ENCODE measurements at regions not wholly inside any gene's neighbourhood (a gene's known extent, or its start where the extent isn't known, plus 50 kb on each side); places are given as distances from the start of the nearest gene placed in this dataset.

DNA sequence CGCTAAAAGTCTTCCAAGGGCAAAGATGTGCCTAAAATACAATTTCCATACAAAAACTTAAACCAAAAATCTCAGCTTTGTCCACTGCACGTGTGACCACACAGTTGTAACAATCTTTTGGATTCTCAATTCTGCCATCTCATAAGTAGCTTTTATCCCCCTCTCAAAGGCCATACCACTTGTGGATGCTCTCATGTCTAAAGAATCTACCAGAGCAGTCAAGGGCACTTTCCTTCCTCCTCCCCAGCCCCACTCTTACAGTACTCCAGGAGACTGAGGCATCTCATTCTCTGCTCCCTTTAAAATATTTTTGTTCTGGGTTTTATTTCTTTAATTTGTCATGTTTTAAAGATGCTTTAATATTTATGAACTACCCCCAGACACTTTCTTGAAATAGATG, 102.3 kb upstream of the PFN2 start:
- no peak for DNase-seq
- TF ChIP-seq, protein P1, sequence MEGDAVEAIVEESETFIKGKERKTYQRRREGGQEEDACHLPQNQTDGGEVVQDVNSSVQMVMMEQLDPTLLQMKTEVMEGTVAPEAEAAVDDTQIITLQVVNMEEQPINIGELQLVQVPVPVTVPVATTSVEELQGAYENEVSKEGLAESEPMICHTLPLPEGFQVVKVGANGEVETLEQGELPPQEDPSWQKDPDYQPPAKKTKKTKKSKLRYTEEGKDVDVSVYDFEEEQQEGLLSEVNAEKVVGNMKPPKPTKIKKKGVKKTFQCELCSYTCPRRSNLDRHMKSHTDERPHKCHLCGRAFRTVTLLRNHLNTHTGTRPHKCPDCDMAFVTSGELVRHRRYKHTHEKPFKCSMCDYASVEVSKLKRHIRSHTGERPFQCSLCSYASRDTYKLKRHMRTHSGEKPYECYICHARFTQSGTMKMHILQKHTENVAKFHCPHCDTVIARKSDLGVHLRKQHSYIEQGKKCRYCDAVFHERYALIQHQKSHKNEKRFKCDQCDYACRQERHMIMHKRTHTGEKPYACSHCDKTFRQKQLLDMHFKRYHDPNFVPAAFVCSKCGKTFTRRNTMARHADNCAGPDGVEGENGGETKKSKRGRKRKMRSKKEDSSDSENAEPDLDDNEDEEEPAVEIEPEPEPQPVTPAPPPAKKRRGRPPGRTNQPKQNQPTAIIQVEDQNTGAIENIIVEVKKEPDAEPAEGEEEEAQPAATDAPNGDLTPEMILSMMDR (IDR thresholded peaks at IDR 0.05) = no peak
- TF ChIP-seq POLR2A (IDR thresholded peaks at IDR 0.05) = no peak
- H3K27me3 ChIP-seq = no peaks in the 10 kb centered on the region

DNA sequence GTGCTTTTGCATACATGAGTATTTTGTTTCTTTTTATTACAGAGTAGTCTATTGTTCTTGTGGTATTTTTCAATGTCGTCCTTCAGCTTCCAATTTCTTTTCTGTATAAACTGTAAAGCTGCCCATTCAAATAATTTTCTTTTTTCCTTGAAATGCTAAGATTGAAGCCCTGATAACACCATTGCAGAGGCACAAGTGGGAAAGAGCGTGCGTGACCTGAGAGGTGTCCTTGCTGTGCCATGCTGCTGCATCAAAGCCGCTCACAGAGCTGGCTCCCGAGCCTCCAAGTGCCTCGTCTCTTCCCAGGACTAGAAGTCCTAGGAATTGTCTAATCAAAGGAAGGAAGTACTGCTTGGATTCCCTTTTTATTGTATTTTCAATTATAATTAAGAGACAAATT, 101.9 kb upstream of the PFN2 start:
- Histone ChIP-seq H3K27ac (no peak overlapping the region), H3K36me3 (no peaks in the 10 kb centered on the region), H3K4me1 (no peaks in the 10 kb centered on the region), H3K4me3 (no peak overlapping the region), H3K9me3 (peaks cover 0 to 5% (median 0%) of the 10 kb centered on the region in 4 donors), H3K27me3 (no peaks in the 10 kb centered on the region)
- no peak for TF ChIP-seq POLR2A (IDR thresholded peaks at IDR 0.05)
- TF ChIP-seq, protein P1 (IDR thresholded peaks at IDR 0.05) = no peak
- DNase-seq = no peak

More for the DNA sequence above, 102.3 kb upstream of the PFN2 start:
- H3K36me3 ChIP-seq = no peaks in the 10 kb centered on the region
- no peaks in the 10 kb centered on the region for H3K4me1 ChIP-seq
- H3K4me3 ChIP-seq = no peak overlapping the region
- H3K9me3 ChIP-seq = peaks cover 0 to 5% (median 0%) of the 10 kb centered on the region in 4 donors
- no peak overlapping the region for H3K27ac ChIP-seq

DNA sequence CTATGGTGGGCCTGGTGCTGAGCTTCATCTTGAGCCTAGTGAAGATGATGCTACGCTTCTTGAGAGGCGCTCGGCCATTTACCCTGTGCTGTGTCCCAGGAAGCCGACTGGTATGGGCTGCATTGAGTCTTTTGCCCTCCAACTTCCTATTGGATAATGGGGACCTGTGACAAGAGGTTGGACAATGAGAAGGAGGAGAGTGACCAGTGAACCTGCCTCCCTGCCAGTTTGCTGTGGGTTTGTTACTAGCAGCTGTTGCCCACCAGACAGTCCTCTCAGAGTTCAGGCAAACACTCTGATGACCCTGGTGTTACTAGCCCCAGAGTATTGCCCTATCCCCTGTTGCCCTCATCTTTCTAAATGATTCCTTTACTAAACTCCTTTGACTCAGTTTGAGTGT, 99.6 kb upstream of the PFN2 start:
- H3K27ac ChIP-seq = no peak overlapping the region
- H3K4me3 ChIP-seq = no peak overlapping the region
- H3K27me3 ChIP-seq = no peaks in the 10 kb centered on the region
- no peak for TF ChIP-seq POLR2A (IDR thresholded peaks at IDR 0.05)
- TF ChIP-seq, protein P1 (IDR thresholded peaks at IDR 0.05) = no peak
- DNase-seq = no peak
- no peaks in the 10 kb centered on the region for H3K4me1 ChIP-seq
- no peaks in the 10 kb centered on the region for H3K9me3 ChIP-seq
- H3K36me3 ChIP-seq = no peaks in the 10 kb centered on the region

DNA sequence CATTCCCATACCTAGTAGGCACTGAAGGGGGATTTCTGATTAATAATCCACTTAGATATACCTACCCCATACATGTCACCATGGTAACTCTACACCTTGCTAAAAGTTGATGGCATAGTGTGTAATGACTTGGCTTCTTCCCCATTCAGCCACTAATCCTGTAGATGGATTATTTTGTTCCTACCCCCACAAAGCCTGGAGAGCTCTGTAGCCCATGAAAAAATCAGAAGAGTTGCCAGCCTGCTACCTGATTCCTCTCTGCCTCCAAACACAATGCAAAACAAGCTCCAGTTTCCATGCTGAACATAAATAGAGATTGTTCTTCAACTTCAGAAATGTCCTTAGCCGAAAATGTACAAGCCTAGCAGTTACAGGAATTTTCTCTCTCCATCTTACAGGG, 98.9 kb upstream of the PFN2 start:
- Histone ChIP-seq H3K36me3 (no peaks in the 10 kb centered on the region), H3K27ac (no peak overlapping the region), H3K4me1 (no peaks in the 10 kb centered on the region), H3K27me3 (no peaks in the 10 kb centered on the region), H3K4me3 (no peak overlapping the region), H3K9me3 (no peaks in the 10 kb centered on the region)
- no peak for DNase-seq
- TF ChIP-seq, protein P1 (IDR thresholded peaks at IDR 0.05) = no peak
- no peak for TF ChIP-seq POLR2A (IDR thresholded peaks at IDR 0.05)

DNA sequence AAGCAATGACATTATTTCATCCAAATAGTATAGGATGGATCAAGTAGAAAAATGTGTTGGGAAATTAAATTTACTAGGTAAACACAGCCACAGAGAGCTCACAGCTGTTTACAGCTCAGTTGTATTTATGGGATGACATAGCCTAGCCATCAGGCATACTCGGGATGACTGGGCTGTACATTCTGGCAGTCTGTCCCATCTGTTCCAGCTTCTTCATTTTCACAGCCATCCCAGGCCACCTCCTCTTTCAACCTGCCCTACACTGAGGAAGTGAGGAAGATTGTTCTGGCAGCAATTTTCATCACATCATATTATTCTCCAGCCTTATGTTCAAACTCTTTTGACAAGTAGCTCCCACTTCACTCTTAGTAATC, 98.4 kb upstream of the PFN2 start:
- no peaks in the 10 kb centered on the region for H3K9me3 ChIP-seq
- no peaks in the 10 kb centered on the region for H3K36me3 ChIP-seq
- no peaks in the 10 kb centered on the region for H3K4me1 ChIP-seq
- no peak overlapping the region for H3K27ac ChIP-seq
- H3K27me3 ChIP-seq = no peaks in the 10 kb centered on the region
- TF ChIP-seq, protein P1 (IDR thresholded peaks at IDR 0.05) = no peak
- no peak for TF ChIP-seq POLR2A (IDR thresholded peaks at IDR 0.05)
- no peak overlapping the region for H3K4me3 ChIP-seq
- no peak for DNase-seq
